ENCODE measurements at regions not wholly inside any gene's neighbourhood (a gene's known extent, or its start where the extent isn't known, plus 50 kb on each side); places are given as distances from the start of the nearest gene placed in this dataset.
A peak's percentile ranks its signal among the peaks of the same experiment; 100 is the strongest.

DNA sequence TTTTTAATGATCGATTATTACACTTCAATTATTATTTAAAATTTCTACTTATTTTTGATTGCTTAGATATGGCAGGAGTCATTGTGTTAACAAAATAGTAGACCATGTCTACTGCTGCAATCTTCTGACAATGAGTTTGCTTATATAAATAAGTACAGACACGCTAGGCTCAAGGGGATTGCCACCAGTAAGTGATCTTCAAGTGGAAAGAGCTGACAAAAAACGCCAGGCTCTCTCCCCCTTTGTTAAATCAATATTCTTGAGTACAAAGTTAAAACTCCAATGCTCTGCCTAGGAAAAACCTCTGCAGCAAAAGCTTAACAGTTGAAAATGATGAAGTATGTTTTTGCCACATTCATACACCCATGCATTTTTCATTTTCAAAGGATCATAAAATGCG is 738.1 kb downstream of the HDGFL1 start:
- DNase-seq (ENCODE audit: low read depth): no peak

DNA sequence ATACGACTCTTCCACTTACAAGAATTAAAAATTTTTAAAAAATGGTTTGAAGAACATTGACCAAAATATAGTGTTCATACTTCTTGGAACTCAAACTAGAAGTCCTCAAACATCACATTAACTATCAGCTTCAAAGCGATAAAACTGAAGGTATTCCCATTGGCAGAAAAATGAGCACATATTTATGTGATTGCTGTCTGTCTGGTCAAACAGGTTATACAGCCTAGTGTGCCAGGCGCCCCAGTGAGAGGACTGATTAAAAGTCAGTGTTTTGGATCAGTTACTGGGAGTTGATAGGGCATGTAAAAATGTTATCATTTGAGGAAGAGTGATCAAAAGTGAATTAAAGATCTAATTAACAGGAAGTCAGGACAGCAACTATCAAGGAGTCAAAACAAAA is 738.8 kb downstream of the HDGFL1 start:
- DNase-seq (ENCODE audit: low read depth): no peak

DNA sequence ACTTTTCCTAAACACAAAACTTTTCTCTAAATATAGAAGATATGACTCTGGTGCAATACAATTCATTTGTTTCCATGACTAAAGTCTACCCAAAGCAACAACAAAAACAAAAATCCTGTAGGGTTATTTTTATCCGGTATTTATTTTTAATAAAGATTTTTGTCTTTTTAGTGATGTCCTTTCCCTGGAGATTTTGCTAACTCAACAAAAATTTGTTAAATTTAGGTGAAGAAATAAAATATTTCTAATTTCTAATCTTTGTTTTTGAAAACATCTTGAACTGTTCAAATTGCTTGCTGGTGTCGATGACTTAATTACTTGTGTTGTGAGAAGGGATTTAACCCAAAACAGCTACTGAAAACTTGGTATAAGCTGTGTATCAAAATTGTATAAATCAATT is 741.8 kb downstream of the HDGFL1 start:
- no peak for DNase-seq (ENCODE audit: low read depth)

DNA sequence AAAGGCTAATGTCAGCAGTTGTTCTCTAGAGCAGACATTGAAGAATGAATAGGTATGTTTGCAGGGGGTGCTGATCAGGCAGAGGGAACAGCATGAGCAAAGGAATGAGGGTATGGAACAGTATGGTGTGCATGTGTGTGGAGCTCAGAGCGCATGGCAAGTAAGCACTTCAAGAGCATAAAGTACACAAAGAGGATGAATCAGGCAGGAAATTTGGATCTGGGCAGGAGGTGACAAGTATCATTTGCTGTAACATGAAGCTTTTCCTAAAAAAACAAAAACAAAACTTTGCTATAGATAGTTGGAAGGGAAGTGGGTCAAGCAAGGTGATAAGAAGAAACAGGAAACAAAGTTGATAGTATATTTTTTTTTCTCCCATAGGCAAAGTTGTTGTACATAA is 746.8 kb downstream of the HDGFL1 start:
- peak; percentile 64 for DNase-seq (ENCODE audit: low read depth)

DNA sequence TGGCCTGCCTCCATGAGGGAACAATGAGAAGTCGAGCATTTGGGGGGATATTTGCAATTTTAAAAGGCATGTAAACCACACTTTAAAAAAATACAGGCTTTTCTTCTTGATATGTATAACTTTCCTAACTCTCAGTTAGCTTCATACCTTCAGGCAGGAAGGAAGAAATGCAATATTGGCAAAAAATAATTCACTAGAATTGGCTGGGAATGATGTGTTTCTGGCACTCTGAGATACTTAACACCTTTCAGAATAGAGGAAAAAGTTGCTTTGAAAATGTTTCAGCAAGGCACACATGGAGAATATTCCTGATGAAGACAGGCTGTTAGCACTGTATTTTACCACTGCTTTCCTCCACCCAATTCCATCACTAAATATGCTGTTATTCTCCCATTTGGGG is 747.6 kb downstream of the HDGFL1 start:
- no peak for DNase-seq (ENCODE audit: low read depth)

DNA sequence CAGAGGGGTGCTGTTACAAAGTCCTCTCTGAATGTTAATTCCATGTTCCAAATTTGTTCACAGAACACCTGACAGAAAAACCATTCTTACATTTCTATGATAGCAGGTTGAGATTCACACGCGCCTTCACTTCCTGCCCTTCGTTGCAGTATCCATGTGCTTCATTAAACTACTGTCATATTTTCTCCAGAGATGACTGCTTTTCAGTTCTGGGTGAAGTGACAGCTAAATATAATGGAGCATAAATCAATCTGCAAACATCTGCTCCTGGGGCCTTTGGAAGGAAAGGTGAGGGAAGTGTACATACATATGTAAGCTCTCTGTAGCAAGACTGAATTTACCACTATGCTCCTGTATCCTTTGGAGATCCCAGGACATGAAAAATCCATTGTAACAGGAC is 750.2 kb downstream of the HDGFL1 start:
- DNase-seq (ENCODE audit: low read depth): no peak

DNA sequence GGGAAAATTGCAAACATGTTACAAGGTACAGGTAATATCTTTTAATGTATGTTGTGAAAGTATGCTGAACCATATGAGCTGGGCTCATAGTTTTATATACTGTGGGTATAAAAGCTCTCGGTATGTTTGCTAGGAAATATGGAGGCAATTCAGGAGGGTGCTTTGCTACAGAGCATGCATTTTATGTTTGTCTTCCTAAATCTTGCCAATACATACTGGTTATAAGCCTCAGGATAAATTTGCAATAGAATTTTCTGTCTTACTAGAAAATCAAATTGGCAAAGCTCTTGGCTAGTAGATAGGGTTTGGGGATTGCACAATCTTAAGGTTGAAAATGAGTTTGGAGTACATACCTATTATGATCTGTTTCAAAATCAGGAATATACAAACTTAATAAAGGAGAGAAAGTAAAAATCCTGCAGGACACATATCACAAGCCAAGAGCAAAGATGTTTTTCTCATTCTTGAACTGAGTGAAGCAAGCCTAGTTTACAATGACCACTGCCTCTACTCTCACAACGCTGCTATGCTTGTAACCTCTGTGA is 751.2 kb downstream of the HDGFL1 start:
- no peak for DNase-seq (ENCODE audit: low read depth)

DNA sequence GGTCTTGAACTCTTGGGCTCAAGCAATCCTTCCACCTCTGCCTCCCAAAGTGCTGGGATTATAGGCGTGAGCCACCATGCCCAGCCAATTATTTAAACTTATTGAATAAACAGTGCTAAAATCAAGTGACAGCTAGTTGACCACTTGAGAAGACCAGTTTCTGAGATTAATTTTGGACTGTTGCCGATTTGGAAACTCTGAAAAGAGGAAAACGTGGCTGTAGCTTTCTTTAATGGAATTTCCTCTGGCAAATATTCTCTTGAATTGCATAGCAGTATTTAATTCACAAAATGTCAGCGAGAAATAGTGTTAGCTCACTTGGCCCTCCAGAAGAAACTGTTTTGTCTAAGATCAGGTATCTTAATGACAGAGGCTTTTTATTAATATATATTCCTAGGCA is 754.5 kb downstream of the HDGFL1 start:
- no peak for DNase-seq (ENCODE audit: low read depth)

DNA sequence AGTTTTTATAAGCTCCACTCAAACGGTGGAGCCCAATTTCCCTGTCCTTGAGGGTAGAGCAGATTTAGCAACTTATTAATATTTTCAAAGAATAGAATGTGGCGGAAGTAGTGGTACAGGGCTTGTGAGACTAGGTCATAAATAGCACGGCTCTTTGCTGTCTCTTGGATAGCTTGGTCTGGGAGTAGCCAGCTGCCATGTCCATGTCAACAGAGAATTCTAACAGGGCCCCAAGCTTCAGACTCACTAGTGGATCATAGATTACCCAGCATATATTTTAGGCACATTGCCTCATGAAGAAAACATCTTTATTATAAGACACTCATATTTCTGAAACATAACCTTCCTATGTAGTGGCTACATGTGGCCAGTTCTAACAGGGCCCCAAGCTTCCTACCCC is 755.7 kb downstream of the HDGFL1 start:
- DNase-seq (ENCODE audit: low read depth): no peak

DNA sequence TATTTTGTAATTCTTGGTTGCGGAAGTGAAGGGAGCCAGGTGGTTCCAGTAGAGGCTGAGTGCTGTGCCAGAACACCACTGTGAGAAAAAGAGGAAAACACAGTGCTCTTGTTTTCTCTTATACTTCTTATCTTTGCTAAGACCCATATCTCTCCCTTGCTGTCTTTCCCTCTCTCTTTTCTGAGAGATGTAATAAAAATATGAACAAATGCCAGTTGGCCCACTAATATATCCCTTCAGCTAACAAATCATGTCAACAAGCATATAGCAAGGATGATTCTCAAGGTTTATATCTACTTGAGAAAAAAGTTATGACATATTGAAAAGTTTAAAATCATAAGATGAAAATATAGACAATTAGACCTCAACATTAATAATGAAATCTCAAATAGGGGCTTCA is 758.3 kb downstream of the HDGFL1 start:
- no peak for DNase-seq (ENCODE audit: low read depth)

DNA sequence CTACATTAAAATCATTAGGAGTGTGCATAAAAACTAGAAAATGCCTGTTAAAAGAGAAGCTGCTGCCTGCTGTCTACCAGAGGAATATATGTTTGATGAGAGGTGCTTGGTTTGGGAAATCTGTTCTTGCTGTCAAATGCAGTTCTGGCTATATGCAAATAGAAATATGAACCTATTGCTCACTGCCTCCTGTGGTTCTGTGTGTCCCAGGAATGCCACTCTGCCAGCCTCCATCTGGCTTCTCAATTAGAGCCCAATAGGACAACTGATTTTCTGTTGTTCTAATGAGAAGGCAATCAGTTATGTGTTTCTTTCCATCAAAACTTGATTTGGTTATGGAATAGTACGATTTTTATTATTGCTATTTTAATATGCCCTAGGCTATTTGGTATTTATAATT is 759.7 kb downstream of the HDGFL1 start:
- no peak for DNase-seq (ENCODE audit: low read depth)

DNA sequence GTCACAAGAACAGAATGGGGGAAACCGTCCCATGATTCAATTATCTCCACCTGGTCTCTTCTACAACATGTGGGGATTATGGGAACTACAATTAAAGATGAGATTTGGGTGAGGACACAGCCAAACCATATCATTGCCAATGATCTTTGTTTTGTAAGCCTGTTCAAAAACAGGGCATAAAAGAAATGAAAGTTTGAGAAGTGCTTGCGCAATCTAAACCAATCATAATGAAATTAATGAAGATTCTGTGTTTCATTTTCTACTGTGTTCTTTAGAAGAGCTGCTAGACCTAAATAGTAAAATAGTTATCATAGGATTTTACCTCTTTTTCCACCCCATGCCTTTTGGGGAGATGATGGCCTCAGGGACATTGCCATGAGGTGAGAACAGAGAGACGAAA is 761.3 kb downstream of the HDGFL1 start:
- no peak for DNase-seq (ENCODE audit: low read depth)

DNA sequence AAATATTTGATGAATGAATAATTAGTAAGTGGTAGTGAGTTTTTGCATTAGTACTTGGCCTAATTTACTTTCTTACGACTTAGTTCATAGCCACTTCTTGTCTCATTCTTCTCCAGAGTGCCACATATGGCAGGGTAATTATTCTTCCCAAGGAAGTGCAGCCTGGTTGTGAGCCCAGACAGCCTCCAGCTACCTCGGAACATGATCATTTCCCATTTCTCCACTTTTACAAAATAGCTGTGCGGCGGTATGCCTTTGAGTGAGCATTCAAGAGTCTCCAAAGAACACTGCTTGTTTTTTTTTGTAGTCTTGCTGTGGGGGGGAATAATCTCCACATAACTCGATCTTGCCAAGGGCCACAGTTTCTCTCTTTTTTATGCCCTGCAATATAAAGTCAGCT is 765.0 kb downstream of the HDGFL1 start:
- DNase-seq (ENCODE audit: low read depth): no peak

DNA sequence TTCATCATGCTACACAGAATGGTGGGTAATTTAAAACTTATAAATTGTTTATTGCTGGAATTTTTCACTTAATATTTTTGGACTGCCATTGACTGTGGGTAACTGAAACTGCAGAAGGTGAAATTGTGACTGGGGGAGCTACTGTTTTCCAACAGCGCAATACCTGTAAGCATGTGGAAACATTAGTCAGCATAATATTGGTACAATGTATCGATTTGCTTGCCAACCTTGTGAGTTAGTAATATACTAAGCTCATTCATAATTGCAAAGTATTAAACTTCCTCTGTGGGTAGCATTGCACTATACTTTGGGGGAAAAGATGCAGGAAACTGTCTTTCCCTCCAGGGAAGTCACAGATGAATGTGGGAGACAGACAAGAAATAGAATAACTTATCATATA is 766.5 kb downstream of the HDGFL1 start:
- DNase-seq (ENCODE audit: low read depth): no peak

DNA sequence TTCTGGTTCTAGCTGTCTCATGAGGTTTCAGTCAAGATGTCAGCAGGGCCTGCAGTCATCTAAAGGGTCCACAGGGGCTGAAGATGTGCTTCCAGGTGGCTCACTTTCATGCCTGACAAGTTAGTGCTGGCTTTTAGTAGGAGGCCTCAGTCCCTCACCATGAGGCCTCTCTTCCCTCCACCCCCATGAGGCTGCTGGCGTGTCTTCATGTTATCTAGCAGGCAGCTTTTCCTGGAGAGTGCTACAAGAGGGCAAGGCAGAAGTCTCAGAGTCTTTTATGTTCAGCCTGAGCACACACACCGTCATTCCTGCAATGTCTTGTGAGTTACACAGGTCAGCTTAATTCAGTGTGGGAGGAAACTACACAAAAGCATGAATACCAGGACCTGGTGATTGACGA is 769.9 kb downstream of the HDGFL1 start:
- no peak for DNase-seq (ENCODE audit: low read depth)

DNA sequence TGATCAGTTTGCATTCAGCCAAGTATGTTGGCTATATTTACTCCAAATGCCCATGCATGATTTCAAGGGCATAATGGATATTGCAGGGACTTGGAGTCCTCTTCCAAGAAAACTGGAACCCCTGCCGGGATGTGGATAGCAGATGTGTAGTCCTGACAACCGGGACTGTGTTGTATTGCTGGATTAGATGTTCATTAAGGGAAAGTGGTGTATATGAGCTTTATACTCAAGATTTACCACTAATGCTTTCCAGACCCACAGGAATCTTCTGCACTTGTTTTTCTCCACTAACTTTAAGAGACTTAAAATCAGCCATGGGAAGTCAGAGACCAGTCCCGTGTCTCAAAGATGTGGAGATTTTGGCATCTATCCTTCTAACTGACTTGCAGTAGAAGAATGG is 770.9 kb downstream of the HDGFL1 start:
- no peak for DNase-seq (ENCODE audit: low read depth)

DNA sequence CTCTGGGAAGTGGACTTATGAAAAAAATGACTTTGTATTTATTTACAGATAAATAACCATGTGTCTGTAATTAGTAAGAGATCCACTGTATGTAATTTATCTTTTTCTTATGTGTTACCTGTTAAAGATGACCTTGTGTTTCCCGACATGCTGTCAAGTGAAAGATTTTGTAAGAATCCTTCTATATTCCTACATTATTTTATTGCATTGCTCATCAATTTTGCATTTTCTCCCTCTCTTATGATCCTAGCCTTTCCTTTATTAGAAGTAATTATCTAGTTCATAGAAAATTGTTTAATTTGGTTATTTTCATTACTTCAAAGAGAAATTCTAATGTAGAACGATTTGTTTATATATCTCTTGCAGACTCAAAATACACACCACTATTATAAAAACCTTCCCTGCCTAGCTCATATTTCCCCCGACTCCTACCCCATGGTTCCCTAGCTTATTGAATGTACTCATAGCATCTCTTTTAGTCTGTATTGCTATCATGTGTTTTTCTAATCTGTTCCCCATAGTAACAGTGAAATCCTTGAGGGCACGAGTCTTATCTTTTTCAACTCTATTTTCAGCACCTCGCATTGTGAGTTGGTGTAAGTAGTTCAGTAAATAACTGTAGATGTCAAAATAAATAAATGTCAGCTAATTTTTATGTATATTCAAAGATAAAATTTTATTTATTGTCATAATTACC is 774.4 kb downstream of the HDGFL1 start:
- no peak for DNase-seq (ENCODE audit: low read depth)

DNA sequence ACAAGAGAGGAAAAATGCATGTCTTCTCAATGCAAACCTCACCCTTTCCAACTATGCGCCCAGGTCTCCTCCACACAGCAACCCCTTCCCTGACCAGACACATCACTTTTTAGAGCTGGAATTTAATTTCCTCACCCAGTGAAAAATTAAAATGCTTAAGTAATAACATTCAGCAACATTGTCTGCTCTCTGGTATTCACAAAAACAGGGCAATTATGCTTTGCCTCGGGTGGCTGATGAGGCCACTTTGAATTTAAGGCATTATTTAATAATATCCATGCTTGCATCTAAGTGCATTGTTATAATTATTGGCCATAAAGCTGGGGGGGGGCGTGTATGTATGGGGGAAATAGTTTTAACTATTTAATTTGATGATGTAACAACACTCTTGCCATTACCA is 777.8 kb upstream of the NRSN1 start:
- no peak for DNase-seq (ENCODE audit: low read depth)

DNA sequence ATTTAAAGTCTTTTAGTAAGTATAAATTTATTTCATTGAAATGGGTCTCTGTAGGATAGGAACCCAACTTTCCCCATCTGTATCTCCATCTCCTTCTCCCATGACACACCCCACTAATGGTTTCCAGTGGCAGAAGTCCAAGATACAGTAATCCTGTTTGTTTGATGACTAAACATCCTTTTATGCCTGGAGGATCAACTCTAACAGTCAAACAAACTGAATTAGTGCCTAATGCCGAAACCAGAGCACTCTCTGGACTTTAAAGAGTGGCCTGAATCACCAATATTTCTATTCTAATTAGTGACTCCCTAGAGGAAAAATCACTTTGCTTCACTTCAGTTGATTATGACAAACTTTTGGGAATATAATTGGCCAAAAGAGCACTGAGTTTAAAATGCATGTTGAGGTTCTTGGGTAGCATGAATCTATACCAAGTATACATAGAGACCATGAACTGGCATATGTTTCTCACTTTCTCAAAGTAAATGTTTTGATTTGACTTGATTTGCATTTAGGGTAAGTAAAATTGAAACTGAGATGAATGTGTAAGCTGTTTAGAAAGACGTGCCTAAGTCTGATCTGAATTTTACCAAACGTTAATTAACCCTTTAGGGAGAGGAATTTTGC is 776.4 kb upstream of the NRSN1 start:
- peak; percentile 91 for DNase-seq (ENCODE audit: low read depth)

DNA sequence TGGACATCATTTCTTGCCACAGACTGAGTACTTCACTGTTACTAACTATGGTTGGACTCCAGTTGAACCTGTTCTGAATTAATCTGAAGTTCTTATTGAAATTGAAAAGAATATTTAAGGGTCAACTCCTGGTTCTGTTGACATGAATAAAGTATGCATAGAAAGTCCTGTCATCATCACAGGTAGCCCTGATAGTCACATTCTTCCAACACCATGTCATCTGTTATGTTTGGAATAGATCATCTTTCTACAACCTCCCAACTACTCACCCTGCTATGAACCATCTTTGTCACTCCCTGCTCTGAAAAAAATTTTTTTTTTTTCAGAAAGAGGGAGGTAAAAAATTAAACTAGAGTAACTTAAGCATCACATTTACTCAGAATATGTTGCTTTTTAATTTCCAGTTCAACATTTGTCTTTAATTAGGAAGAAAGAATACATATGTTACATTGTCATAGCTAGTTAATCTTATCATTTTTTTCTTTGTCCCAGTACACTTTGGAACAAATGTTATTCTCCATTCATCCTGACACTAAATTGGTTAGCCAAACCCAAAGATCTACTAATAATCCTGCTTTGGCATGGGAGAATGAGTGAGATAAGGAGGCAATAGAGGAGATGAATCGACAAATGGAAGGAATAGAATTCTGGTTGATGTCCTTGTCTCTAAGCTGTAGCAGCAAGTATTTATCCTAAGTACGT is 775.1 kb upstream of the NRSN1 start:
- no peak for DNase-seq (ENCODE audit: low read depth)

DNA sequence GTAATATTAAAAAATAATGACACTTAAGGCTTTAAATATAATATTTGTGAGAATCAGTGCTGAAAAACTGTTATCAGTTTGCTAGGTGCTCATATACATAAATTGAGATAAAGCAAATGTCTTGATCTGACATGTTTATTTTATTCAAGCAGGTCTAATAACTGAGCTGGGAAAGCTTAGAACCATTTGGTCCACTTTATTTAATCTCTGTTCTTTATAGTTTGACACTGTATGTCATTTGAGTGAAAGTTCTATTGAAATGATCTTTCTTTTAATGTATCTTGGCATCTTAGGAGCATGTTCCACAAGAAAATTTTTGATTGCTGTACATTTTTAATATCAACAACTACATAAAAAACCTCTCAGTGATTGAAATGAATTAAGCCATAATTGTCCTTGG is 772.0 kb upstream of the NRSN1 start:
- no peak for DNase-seq (ENCODE audit: low read depth)

DNA sequence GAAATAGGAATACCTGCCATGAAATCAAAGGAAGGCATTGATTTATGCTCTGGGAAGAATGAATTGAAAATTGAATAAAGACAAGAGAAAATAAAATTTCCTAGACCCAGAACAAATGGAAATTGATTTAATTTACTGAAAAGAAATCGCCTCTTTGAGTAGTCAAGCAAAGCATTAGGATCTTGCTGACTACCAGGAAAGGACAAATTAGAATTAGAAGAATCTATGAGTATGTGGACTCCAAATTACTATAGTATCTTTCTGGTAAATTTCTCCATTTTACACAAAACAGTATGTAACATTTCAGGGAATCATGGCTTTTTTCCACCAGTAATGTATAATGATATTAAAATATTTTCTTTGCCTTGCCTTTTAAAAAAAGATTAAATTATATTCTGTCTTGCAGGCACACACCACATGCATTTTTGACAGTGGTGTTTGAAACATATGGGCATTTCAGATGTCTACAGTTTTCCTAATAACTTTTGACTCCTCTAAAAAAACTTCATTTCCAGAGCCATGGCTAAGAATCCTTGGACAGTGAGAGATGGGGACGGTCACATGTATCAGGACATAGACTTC is 768.7 kb upstream of the NRSN1 start:
- no peak for DNase-seq (ENCODE audit: low read depth)

DNA sequence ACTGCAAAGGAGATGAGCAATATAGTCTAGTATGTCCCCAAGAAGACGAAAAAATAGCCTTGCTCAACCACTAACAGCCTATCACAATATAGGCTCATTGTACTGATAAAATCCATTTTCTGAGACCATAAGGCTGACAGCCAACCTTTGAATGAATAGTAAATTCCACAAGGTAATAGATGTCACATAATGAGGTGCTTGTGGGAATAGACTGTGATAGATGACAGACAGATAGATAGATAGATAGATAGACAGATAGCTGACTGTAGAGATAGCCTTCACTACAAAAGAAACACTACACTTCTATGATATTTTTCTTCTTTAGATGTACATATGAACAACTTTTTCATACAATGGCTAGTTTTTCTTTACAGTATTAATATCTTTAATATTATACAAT is 760.3 kb upstream of the NRSN1 start:
- DNase-seq (ENCODE audit: low read depth): no peak
